IMR-90 (cell line): ENCODE measurements at regions not wholly inside any gene's neighbourhood (a gene's known extent, or its start where the extent isn't known, plus 50 kb on each side); places are given as distances from the start of the nearest gene placed in this dataset.

Source experiments
- ATAC-seq: fragments of 200-7000 bp; cut with Tn5 transposase; 2 replicates; pipeline ENCODE4 v1.9.1; 2020; ENCODE audit warnings: low read depth, mild to moderate bottlenecking, moderate library complexity
- BruUV-seq: library from RNA; stranded (reverse); fragments of 400-500 nt; replicated peaks from 2 replicates; lab custom pipeline; 2021; lab: Mats Ljungman, UMichigan
- CTCF ChIA-PET: fragments of 300-600 bp; formaldehyde crosslinking; extraction: SDS; loops from one replicate; lab custom pipeline; 2021; ENCODE audit warnings: antibody characterized with exemption; lab: Yijun Ruan, JAX
- POLR2A ChIA-PET: fragments of 300-600 bp; sonication (Branson Sonifier 250); formaldehyde crosslinking; loops from one replicate; lab custom pipeline; 2022; ENCODE audit warnings: antibody characterized with exemption; ENCODE audit not compliant: unreplicated experiment; lab: Charles Lee
- DNase-seq: peaks from one replicate; pipeline ENCODE4 v3.0.0; 2013
- H2AFZ ChIP-seq: replicated peaks from 2 replicates; pipeline ENCODE3; 2013; ENCODE audit warnings: low read length, mild to moderate bottlenecking; ENCODE audit not compliant: poor library complexity
- H2AK5ac ChIP-seq: 2 replicates; pipeline ENCODE4 v1.6.1; 2013; ENCODE audit warnings: low read depth, low read length, inconsistent platforms
- H2AK9ac ChIP-seq: replicated peaks from 2 replicates; pipeline ENCODE3; 2013; ENCODE audit warnings: mild to moderate bottlenecking, low read depth, low read length, moderate library complexity; ENCODE audit not compliant: poor library complexity
- H2BK120ac ChIP-seq: 2 replicates; pipeline ENCODE4 v1.6.1; 2013; ENCODE audit warnings: low read depth, low read length, inconsistent platforms
- H2BK15ac ChIP-seq: 3 replicates; pipeline ENCODE4 v1.6.1; 2013; ENCODE audit warnings: low read depth, low read length, inconsistent platforms
- H2BK20ac ChIP-seq: 2 replicates; pipeline ENCODE4 v1.6.1; 2013; ENCODE audit warnings: low read depth, mild to moderate bottlenecking, inconsistent platforms, low read length, moderate library complexity
- H2BK5ac ChIP-seq: 2 replicates; pipeline ENCODE4 v1.6.1; 2013; ENCODE audit warnings: mild to moderate bottlenecking, low read depth, low read length, inconsistent platforms; ENCODE audit not compliant: poor library complexity, severe bottlenecking
- H3K14ac ChIP-seq: replicated peaks from 2 replicates; pipeline ENCODE4 v1.6.1; 2013; ENCODE audit warnings: low read depth, low read length, inconsistent platforms
- H3K18ac ChIP-seq: 2 replicates; pipeline ENCODE4 v1.6.1; 2013; ENCODE audit warnings: low read depth, low read length, control low read depth
- H3K23ac ChIP-seq: 2 replicates; pipeline ENCODE4 v1.6.1; 2013; ENCODE audit warnings: low read depth, low read length, inconsistent platforms
- H3K27ac ChIP-seq: 2 replicates; pipeline ENCODE4 v1.5.1; 2013; ENCODE audit warnings: mild to moderate bottlenecking, control low read depth, low read length; ENCODE audit not compliant: insufficient read depth
- H3K27me3 ChIP-seq: 2 replicates; pipeline ENCODE4 v1.6.1; 2013; ENCODE audit warnings: low read length; ENCODE audit not compliant: control insufficient read depth, insufficient read depth
- H3K36me3 ChIP-seq: 2 replicates; pipeline ENCODE4 v1.6.1; 2013; ENCODE audit warnings: low read length, mixed read lengths; ENCODE audit not compliant: control insufficient read depth, insufficient read depth
- H3K4ac ChIP-seq: 2 replicates; pipeline ENCODE4 v1.6.1; 2013; ENCODE audit warnings: low read depth, low read length, inconsistent platforms
- H3K4me1 ChIP-seq: 2 replicates; pipeline ENCODE4 v1.6.1; 2013; ENCODE audit warnings: low read length, mixed read lengths; ENCODE audit not compliant: control insufficient read depth, insufficient read depth
- H3K4me2 ChIP-seq: 2 replicates; pipeline ENCODE4 v1.6.1; 2013; ENCODE audit warnings: low read depth, mild to moderate bottlenecking, control low read depth, low read length, moderate library complexity
- H3K4me3 ChIP-seq: 2 replicates; pipeline ENCODE4 v1.5.1; 2013; ENCODE audit warnings: low read depth, mild to moderate bottlenecking, control low read depth, low read length, moderate library complexity; ENCODE audit not compliant: insufficient read depth
- H3K56ac ChIP-seq: 2 replicates; pipeline ENCODE4 v1.6.1; 2013; ENCODE audit warnings: low read length, inconsistent platforms; ENCODE audit not compliant: insufficient read depth; ENCODE audit errors: extremely low read depth
- H3K79me1 ChIP-seq, 2 experiments: 2 replicates each; pipeline ENCODE4 v1.6.1; 2013; ENCODE audit warnings: low read length in 2 of 2, inconsistent platforms in 1 of 2, low read depth in 1 of 2
- H3K9ac ChIP-seq: 2 replicates; pipeline ENCODE4 v1.6.1; 2013; ENCODE audit warnings: low read depth, low read length, control low read depth
- H3K9me1 ChIP-seq: 2 replicates; pipeline ENCODE4 v1.6.1; 2013; ENCODE audit warnings: low read length, inconsistent platforms; ENCODE audit not compliant: insufficient read depth
- H3K9me3 ChIP-seq: 2 replicates; pipeline ENCODE4 v1.6.1; 2013; ENCODE audit warnings: low read length; ENCODE audit not compliant: control insufficient read depth, insufficient read depth
- H4K20me1 ChIP-seq: 2 replicates; pipeline ENCODE4 v1.6.1; 2013; ENCODE audit warnings: low read length, inconsistent platforms; ENCODE audit not compliant: insufficient read depth
- H4K5ac ChIP-seq: 2 replicates; pipeline ENCODE4 v1.6.1; 2013; ENCODE audit warnings: mild to moderate bottlenecking, low read depth, low read length, control low read depth
- H4K8ac ChIP-seq, 2 experiments: 2 replicates each; pipeline ENCODE4 v1.6.1; 2013; ENCODE audit warnings: low read depth in 2 of 2, low read length in 2 of 2, control low read depth in 1 of 2, inconsistent platforms in 1 of 2
- H4K91ac ChIP-seq: 2 replicates; pipeline ENCODE4 v1.6.1; 2013; ENCODE audit warnings: low read depth, low read length, inconsistent platforms; ENCODE audit not compliant: insufficient read depth
- BHLHE40 ChIP-seq: fragments of 150-350 bp; IDR thresholded peaks from 2 replicates; pipeline ENCODE4 v1.6.1; 2016; ENCODE audit warnings: mild to moderate bottlenecking, low read depth, low read length
- CEBPB ChIP-seq: IDR thresholded peaks from 2 replicates; pipeline ENCODE4 v1.6.1; 2012; ENCODE audit warnings: low read depth, low read length, improper control_type of control experiment
- CHD1 ChIP-seq: IDR thresholded peaks from 2 replicates; pipeline ENCODE4 v1.6.1; 2012; ENCODE audit warnings: low read depth, low read length, improper control_type of control experiment
- FOS ChIP-seq: fragments of 150-350 bp; IDR thresholded peaks from 2 replicates; pipeline ENCODE4 v1.6.1; 2016; ENCODE audit warnings: low read depth, low read length
- MAFK ChIP-seq: IDR thresholded peaks from 2 replicates; pipeline ENCODE4 v1.6.1; 2012; ENCODE audit warnings: low read depth, low read length, improper control_type of control experiment
- MAZ ChIP-seq: IDR thresholded peaks from 2 replicates; pipeline ENCODE4 v1.6.1; 2012; ENCODE audit warnings: low read depth, mild to moderate bottlenecking, low read length, improper control_type of control experiment, moderate library complexity, borderline replicate concordance
- NFE2L2 ChIP-seq: fragments of 150-350 bp; IDR thresholded peaks from 2 replicates; pipeline ENCODE4 v1.6.1; 2016; ENCODE audit warnings: low read depth, mild to moderate bottlenecking, low read length
- POLR2A ChIP-seq: IDR thresholded peaks from 2 replicates; pipeline ENCODE4 v1.6.1; 2012; ENCODE audit warnings: mild to moderate bottlenecking, low read depth, low read length
- RAD21 ChIP-seq: IDR thresholded peaks from 2 replicates; pipeline ENCODE4 v1.6.1; 2012; ENCODE audit warnings: low read length, improper control_type of control experiment
- RCOR1 ChIP-seq: IDR thresholded peaks from 2 replicates; pipeline ENCODE4 v1.6.1; 2012; ENCODE audit warnings: mild to moderate bottlenecking, low read length, improper control_type of control experiment; ENCODE audit not compliant: insufficient replicate concordance
- RFX5 ChIP-seq: IDR thresholded peaks from 2 replicates; pipeline ENCODE4 v1.8.0; 2012; ENCODE audit warnings: low read depth, mild to moderate bottlenecking, low read length, moderate library complexity
- SMC3 ChIP-seq: fragments of 150-350 bp; IDR thresholded peaks from 2 replicates; pipeline ENCODE4 v1.6.1; 2016; ENCODE audit warnings: low read depth, mild to moderate bottlenecking, antibody characterized with exemption, low read length, moderate library complexity
- WGBS, 2 experiments: methylation state at CpG; one replicate each; pipeline versions ENCODE4 v1.1.5 to v1.1.7; 2013; ENCODE audit warnings: missing lambda C conversion rate in 2 of 2; ENCODE audit not compliant: insufficient read length in 1 of 2; ENCODE audit errors: extremely low coverage in 2 of 2; 5-methylcytosine and 5-hydroxymethylcytosine counted together
- dilution Hi-C: fragments of 300-500 bp; cut with HindIII; formaldehyde crosslinking; loops from one replicate; pipeline ENCODE4 v1.14.3; 2018; ENCODE audit warnings: low sequenced_read_pairs; ENCODE audit not compliant: unreplicated experiment
- in situ Hi-C: fragments of 300-500 bp; cut with MboI; formaldehyde crosslinking; loops from 3 replicates; pipeline ENCODE4 v1.14.3; 2019; ENCODE audit warnings: low sequenced_read_pairs, inconsistent platforms, mixed read lengths
- intact Hi-C: fragments of 100-400 bp; cut with micrococcal nuclease; formaldehyde crosslinking; loops from 2 replicates; pipeline ENCODE4 v1.10.0; 2022
- TF ChIP-seq, protein P1 (sequence below): fragments of 150-350 bp; IDR thresholded peaks from 2 replicates; pipeline ENCODE4 v1.6.1; 2017; ENCODE audit warnings: mild to moderate bottlenecking, antibody characterized with exemption, low read length, low read depth

DNA sequence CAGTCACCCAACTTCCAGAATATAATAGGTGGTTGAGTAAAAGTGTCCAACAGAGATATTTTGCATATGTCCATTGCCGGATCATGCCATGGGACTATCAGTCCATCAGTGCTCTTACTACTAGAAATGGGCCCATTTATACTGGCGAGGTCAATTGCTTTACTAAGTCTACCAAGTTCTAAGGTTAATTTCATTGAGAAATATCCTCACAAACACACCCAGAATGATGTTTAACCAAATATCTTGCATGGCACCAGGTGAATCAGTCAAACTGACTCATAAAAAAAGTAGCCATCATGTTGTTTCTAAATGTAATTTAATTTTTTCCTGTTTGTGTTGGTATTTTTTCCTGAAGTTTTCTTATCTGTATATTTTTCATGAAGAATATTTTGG lies 1217.0 kb downstream of the RAPGEF2 start:
- no peaks in the 10 kb centered on the region for H3K27me3 ChIP-seq
- H3K9me1 ChIP-seq = no peaks in the 10 kb centered on the region
- DNase-seq (no peak), ATAC-seq (no peak)
- no peak overlapping the region for H3K4me2 ChIP-seq
- CTCF ChIA-PET = no interaction called here
- no peaks in the 10 kb centered on the region for H3K36me3 ChIP-seq
- no peak overlapping the region for H2BK20ac ChIP-seq
- H4K8ac ChIP-seq = no peak overlapping the region
- H2BK120ac ChIP-seq = no peak overlapping the region
- H4K20me1 ChIP-seq = no peaks in the 10 kb centered on the region
- intact Hi-C loops = no loop called here
- BruUV-seq = no TSS peak
- H2AK5ac ChIP-seq = no peak overlapping the region
- H3K79me1 ChIP-seq = no peaks in the 10 kb centered on the region
- H3K4ac ChIP-seq = no peak overlapping the region
- H3K9ac ChIP-seq = no peak overlapping the region
- H2AK9ac ChIP-seq = no peak overlapping the region
- no peak overlapping the region for H3K23ac ChIP-seq
- TF ChIP-seq BHLHE40 (no peak), RCOR1 (no peak), MAZ (no peak), MAFK (no peak), RFX5 (no peak), CEBPB (no peak), CHD1 (no peak), SMC3 (no peak), NFE2L2 (no peak), RAD21 (no peak), FOS (no peak), POLR2A (no peak)
- TF ChIP-seq, protein P1, sequence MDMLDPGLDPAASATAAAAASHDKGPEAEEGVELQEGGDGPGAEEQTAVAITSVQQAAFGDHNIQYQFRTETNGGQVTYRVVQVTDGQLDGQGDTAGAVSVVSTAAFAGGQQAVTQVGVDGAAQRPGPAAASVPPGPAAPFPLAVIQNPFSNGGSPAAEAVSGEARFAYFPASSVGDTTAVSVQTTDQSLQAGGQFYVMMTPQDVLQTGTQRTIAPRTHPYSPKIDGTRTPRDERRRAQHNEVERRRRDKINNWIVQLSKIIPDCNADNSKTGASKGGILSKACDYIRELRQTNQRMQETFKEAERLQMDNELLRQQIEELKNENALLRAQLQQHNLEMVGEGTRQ = no peak
- WGBS, 2 experiments = no CpG with 5 or more reads among the region's 2 CpGs
- in situ Hi-C loops = no loop called here
- dilution Hi-C loops = no loop called here
- H3K9me3 ChIP-seq = peaks cover 8% of the 10 kb centered on the region
- H2BK5ac ChIP-seq = no peak overlapping the region
- no peak overlapping the region for H2BK15ac ChIP-seq
- H3K18ac ChIP-seq = no peak overlapping the region
- no peak overlapping the region for H2AFZ ChIP-seq
- H3K14ac ChIP-seq = no peak overlapping the region
- no peak overlapping the region for H3K56ac ChIP-seq
- no peak overlapping the region for H4K5ac ChIP-seq
- no peak overlapping the region for H3K27ac ChIP-seq
- POLR2A ChIA-PET = no interaction called here
- no peak overlapping the region for H4K91ac ChIP-seq
- H3K4me1 ChIP-seq = no peaks in the 10 kb centered on the region
- no peak overlapping the region for H3K4me3 ChIP-seq
